ENCODE measurements at regions not wholly inside any gene's neighbourhood (a gene's known extent, or its start where the extent isn't known, plus 50 kb on each side); places are given as distances from the start of the nearest gene placed in this dataset.
"Not testable (repeated sequence)": the region's sequence is repeated elsewhere in the genome, so short reads cannot be mapped to it uniquely, and the experiment has no call there.

GRCh38 chr12:131591714-131592709, 118.9 kb upstream of the SFSWAP start:
- no peak for DNase-seq

- peak in 1 of 2 donors; percentile 9 for DNase-seq
Measured at GRCh38 chr12:131592972-131593371, 117.9 kb upstream of the SFSWAP start.

- DNase-seq: no peak
Measured at GRCh38 chr12:131593406-131593805, 117.5 kb upstream of the SFSWAP start.

GRCh38 chr12:131596115-131596514, 114.8 kb upstream of the SFSWAP start:
- no peak for DNase-seq

GRCh38 chr12:131597333-131597732, 113.6 kb upstream of the SFSWAP start:
- no peak for DNase-seq

- no peak for DNase-seq
Measured at GRCh38 chr12:131598717-131599116, 112.2 kb upstream of the SFSWAP start.

GRCh38 chr12:131599190-131600159, 111.4 kb upstream of the SFSWAP start:
- DNase-seq: no peak

GRCh38 chr12:131600160-131600532, 110.7 kb upstream of the SFSWAP start:
- no peak for DNase-seq

GRCh38 chr12:131601499-131601898, 109.4 kb upstream of the SFSWAP start:
- not testable (repeated sequence) for DNase-seq

- no peak for DNase-seq
Measured at GRCh38 chr12:131603106-131603938, 107.6 kb upstream of the SFSWAP start.

- DNase-seq: peak; percentile 35 to 45
Measured at GRCh38 chr12:131603939-131604795, 106.7 kb upstream of the SFSWAP start.

GRCh38 chr12:131604859-131605258, 106.0 kb upstream of the SFSWAP start:
- DNase-seq: no peak

- DNase-seq: no peak
Measured at GRCh38 chr12:131605304-131605829, 105.5 kb upstream of the SFSWAP start.

- DNase-seq: no peak
Measured at GRCh38 chr12:131606218-131606901, 104.5 kb upstream of the SFSWAP start.

- DNase-seq: peak in 1 of 2 donors; percentile 14
Measured at GRCh38 chr12:131607658-131608447, 103.0 kb upstream of the SFSWAP start.

- peak; percentile 71 to 74 for DNase-seq
Measured at GRCh38 chr12:131608740-131609690, 101.9 kb upstream of the SFSWAP start.

GRCh38 chr12:131609762-131610161, 101.1 kb upstream of the SFSWAP start:
- DNase-seq: no peak

GRCh38 chr12:131610181-131610580, 100.7 kb upstream of the SFSWAP start:
- no peak for DNase-seq
